H1 (cell line): ENCODE measurements at regions not wholly inside any gene's neighbourhood (a gene's known extent, or its start where the extent isn't known, plus 50 kb on each side); places are given as distances from the start of the nearest gene placed in this dataset.

Experiments
- CTCF ChIA-PET: fragments of 300-600 bp; sonication (Branson Sonifier 250); formaldehyde crosslinking; loops from one replicate; lab custom pipeline; 2021; ENCODE audit not compliant: partially characterized antibody; lab: Charles Lee
- POLR2A ChIA-PET: fragments of 300-600 bp; sonication (Branson Sonifier 250); formaldehyde crosslinking; loops from one replicate; lab custom pipeline; 2021; ENCODE audit warnings: inconsistent platforms; ENCODE audit not compliant: partially characterized antibody; lab: Charles Lee
- DNase-seq, 2 experiments: peaks; one replicate each; pipeline versions ENCODE4 v3.0.0 to v3.0.0-alpha.2; 2010 to 2022; ENCODE audit warnings: low spot score in 2 of 2, low read depth in 1 of 2, mixed read lengths in 1 of 2
- FAIRE-seq: peaks from 2 replicates; lab custom pipeline; 2011; peaks lifted over from hg19 to GRCh38; lab: Jason Lieb, UNC
- H2AFZ ChIP-seq: 2 replicates; pipeline ENCODE4 v1.8.1; 2012; ENCODE audit warnings: low read length, inconsistent platforms
- H2AK5ac ChIP-seq: 2 replicates; pipeline ENCODE4 v1.6.1; 2013; ENCODE audit warnings: low read depth, low read length
- H2BK120ac ChIP-seq: replicated peaks from 2 replicates; pipeline ENCODE3; 2013; ENCODE audit warnings: low read depth, low read length, inconsistent platforms
- H2BK12ac ChIP-seq: 2 replicates; pipeline ENCODE4 v1.6.1; 2013; ENCODE audit warnings: low read depth, low read length
- H2BK15ac ChIP-seq: 2 replicates; pipeline ENCODE4 v1.6.1; 2013; ENCODE audit warnings: low read length
- H2BK20ac ChIP-seq: 2 replicates; pipeline ENCODE4 v1.6.1; 2013; ENCODE audit warnings: low read length
- H2BK5ac ChIP-seq: 2 replicates; pipeline ENCODE4 v1.6.1; 2013; ENCODE audit warnings: low read depth, low read length
- H3K14ac ChIP-seq: 2 replicates; pipeline ENCODE4 v1.6.1; 2013; ENCODE audit warnings: inconsistent platforms; ENCODE audit not compliant: insufficient read length
- H3K18ac ChIP-seq: 2 replicates; pipeline ENCODE4 v1.6.1; 2013; ENCODE audit warnings: low read length; ENCODE audit errors: extremely low read depth
- H3K23ac ChIP-seq: 2 replicates; pipeline ENCODE4 v1.6.1; 2013; ENCODE audit warnings: inconsistent platforms; ENCODE audit not compliant: insufficient read length
- H3K23me2 ChIP-seq: 2 replicates; pipeline ENCODE4 v1.6.1; 2013; ENCODE audit warnings: low read depth, low read length
- H3K27ac ChIP-seq: 2 replicates; pipeline ENCODE4 v1.6.1; 2011; ENCODE audit warnings: low read depth, low read length, inconsistent platforms
- H3K27me3 ChIP-seq, 4 experiments: replicated peaks in 1 of 4; 1 replicate in 1 of 4; 2 replicates in 3 of 4; pipeline versions ENCODE4 v1.6.1 to v1.8.1; 2011 to 2013; ENCODE audit warnings: low read length in 3 of 4, mild to moderate bottlenecking in 3 of 4, inconsistent platforms in 2 of 4, mixed read lengths in 2 of 4, moderate library complexity in 1 of 4; ENCODE audit not compliant: control insufficient read depth in 3 of 4, insufficient read depth in 3 of 4; ENCODE audit errors: extremely low read depth in 1 of 4
- H3K36me3 ChIP-seq, 4 experiments: 2 replicates each; pipeline versions ENCODE4 v1.6.1 to v1.8.1; 2011 to 2013; ENCODE audit warnings: mild to moderate bottlenecking in 4 of 4, low read length in 3 of 4, moderate library complexity in 2 of 4, control low read depth in 1 of 4, inconsistent platforms in 1 of 4; ENCODE audit not compliant: insufficient read depth in 4 of 4, control insufficient read depth in 2 of 4
- H3K4ac ChIP-seq: replicated peaks from 2 replicates; pipeline ENCODE3; 2013; ENCODE audit warnings: low read length, low read depth, mixed read lengths, inconsistent platforms; ENCODE audit not compliant: insufficient read length
- H3K4me1 ChIP-seq, 4 experiments: replicated peaks in 1 of 4; 1 replicate in 1 of 4; 2 replicates in 3 of 4; pipeline versions ENCODE4 v1.6.1 to v1.8.1; 2011 to 2013; ENCODE audit warnings: low read length in 3 of 4, inconsistent platforms in 2 of 4, mixed read lengths in 1 of 4; ENCODE audit not compliant: insufficient read depth in 4 of 4, control insufficient read depth in 3 of 4
- H3K4me2 ChIP-seq, 2 experiments: 2 replicates each; pipeline versions ENCODE4 v1.6.1 to v1.8.1; 2011 to 2013; ENCODE audit warnings: low read depth in 2 of 2, low read length in 2 of 2, control low read depth in 1 of 2, inconsistent platforms in 1 of 2, mild to moderate bottlenecking in 1 of 2; ENCODE audit not compliant: insufficient read depth in 1 of 2
- H3K4me3 ChIP-seq, 4 experiments: fragments of 200-600, 300-600 bp in 1 of 4; sonication (generic), shearing (Covaris generic), sonication (Bioruptor Twin) in 1 of 4; 2 replicates each; pipeline versions ENCODE4 v1.5.1 to v1.8.1; 2011 to 2016; ENCODE audit warnings: low read length in 4 of 4, low read depth in 3 of 4, control low read depth in 2 of 4, inconsistent platforms in 2 of 4, mild to moderate bottlenecking in 2 of 4, mixed read lengths in 1 of 4, moderate library complexity in 1 of 4; ENCODE audit not compliant: insufficient read depth in 2 of 4; ENCODE audit errors: extremely low read depth in 1 of 4
- H3K56ac ChIP-seq: replicated peaks from 2 replicates; pipeline ENCODE3; 2013; ENCODE audit warnings: low read depth, mild to moderate bottlenecking, mixed read lengths, low read length, inconsistent platforms; ENCODE audit not compliant: insufficient read length
- H3K79me1 ChIP-seq: 2 replicates; pipeline ENCODE4 v1.6.1; 2013; ENCODE audit warnings: low read depth, low read length, control low read depth
- H3K79me2 ChIP-seq, 2 experiments: 2 replicates each; pipeline versions ENCODE4 v1.6.1 to v1.8.1; 2012 to 2013; ENCODE audit warnings: low read length in 2 of 2, mild to moderate bottlenecking in 2 of 2, inconsistent platforms in 1 of 2; ENCODE audit not compliant: insufficient read depth in 2 of 2, control insufficient read depth in 1 of 2
- H3K9ac ChIP-seq, 4 experiments: replicated peaks in 1 of 4; 1 replicate in 1 of 4; 2 replicates in 3 of 4; pipeline versions ENCODE4 v1.6.1 to v1.8.1; 2011 to 2013; ENCODE audit warnings: low read depth in 3 of 4, low read length in 3 of 4, control low read depth in 2 of 4, mild to moderate bottlenecking in 2 of 4, moderate library complexity in 2 of 4, inconsistent platforms in 1 of 4; ENCODE audit errors: extremely low read depth in 1 of 4
- H3K9me3 ChIP-seq, 2 experiments: 2 replicates each; pipeline versions ENCODE4 v1.6.1 to v1.8.1; 2012 to 2013; ENCODE audit warnings: mild to moderate bottlenecking in 2 of 2, moderate library complexity in 2 of 2, control low read depth in 1 of 2, inconsistent platforms in 1 of 2, low read depth in 1 of 2, low read length in 1 of 2, mixed read lengths in 1 of 2; ENCODE audit not compliant: insufficient read depth in 2 of 2
- H4K20me1 ChIP-seq, 2 experiments: replicated peaks in 1 of 2; 2 replicates each; pipeline versions ENCODE3 to v1.8.1; 2011 to 2013; ENCODE audit warnings: inconsistent platforms in 2 of 2, low read length in 2 of 2, mild to moderate bottlenecking in 1 of 2; ENCODE audit not compliant: insufficient read depth in 2 of 2, control insufficient read depth in 1 of 2
- H4K5ac ChIP-seq: 2 replicates; pipeline ENCODE4 v1.6.1; 2013; ENCODE audit warnings: low read length, low read depth, mixed read lengths, inconsistent platforms; ENCODE audit not compliant: insufficient read length
- H4K8ac ChIP-seq: 2 replicates; pipeline ENCODE4 v1.8.0; 2013; ENCODE audit warnings: mild to moderate bottlenecking, moderate library complexity, low read length, inconsistent platforms; ENCODE audit not compliant: insufficient read depth; ENCODE audit errors: extremely low read depth
- H4K91ac ChIP-seq: replicated peaks from 2 replicates; pipeline ENCODE3; 2013; ENCODE audit warnings: low read length, mixed read lengths, inconsistent platforms; ENCODE audit not compliant: insufficient read length
- BACH1 ChIP-seq: IDR thresholded peaks from 2 replicates; pipeline ENCODE4 v1.6.1; 2012; ENCODE audit warnings: low read length, improper control_type of control experiment
- CBX8 ChIP-seq: fragments of 300-800, 300-1000 bp; sonication (generic); IDR thresholded peaks from 2 replicates; pipeline ENCODE4 v1.7.1; 2016; ENCODE audit warnings: low read depth, low read length, borderline replicate concordance
- CHD1 ChIP-seq: IDR thresholded peaks from 2 replicates; pipeline ENCODE4 v1.6.1; 2012; ENCODE audit warnings: low read depth, low read length, improper control_type of control experiment
- GABPA ChIP-seq: IDR thresholded peaks from 2 replicates; pipeline ENCODE4 v1.6.1; 2011; ENCODE audit warnings: mild to moderate bottlenecking, low read length, moderate library complexity, borderline replicate concordance; ENCODE audit not compliant: insufficient read depth
- HDAC2 ChIP-seq, 2 experiments: fragments of 300-600 bp in 1 of 2; sonication (generic) in 1 of 2; IDR thresholded peaks; 2 replicates each; pipeline ENCODE4 v1.6.1; 2011 to 2012; ENCODE audit warnings: low read depth in 2 of 2, low read length in 2 of 2, mild to moderate bottlenecking in 2 of 2, moderate library complexity in 2 of 2, borderline replicate concordance in 1 of 2, inconsistent platforms in 1 of 2
- JUND ChIP-seq: IDR thresholded peaks from 2 replicates; pipeline ENCODE4 v1.6.1; 2011; ENCODE audit warnings: mild to moderate bottlenecking, improper control_type of control experiment, low read length
- KDM1A ChIP-seq: fragments of 200-600, 300-600 bp; sonication (generic); IDR thresholded peaks from 2 replicates; pipeline ENCODE4 v1.7.1; 2016; ENCODE audit warnings: mild to moderate bottlenecking, low read length, borderline replicate concordance
- KDM4A ChIP-seq: IDR thresholded peaks from one replicate; pipeline ENCODE4 v1.7.1; 2012; ENCODE audit warnings: low read depth, mild to moderate bottlenecking, moderate library complexity, low read length, inconsistent platforms; ENCODE audit not compliant: severe bottlenecking
- KDM5A ChIP-seq: fragments of 200-600 bp; IDR thresholded peaks from 2 replicates; pipeline ENCODE4 v1.7.1; 2012; ENCODE audit warnings: mild to moderate bottlenecking, low read length, inconsistent platforms, mixed read lengths
- MAFK ChIP-seq: IDR thresholded peaks from 2 replicates; pipeline ENCODE4 v1.6.1; 2012; ENCODE audit warnings: low read depth, mild to moderate bottlenecking, improper control_type of control experiment, low read length
- NANOG ChIP-seq: IDR thresholded peaks from 2 replicates; pipeline ENCODE4 v1.6.1; 2011; ENCODE audit warnings: low read length, low read depth, mild to moderate bottlenecking, inconsistent platforms; ENCODE audit not compliant: insufficient read depth, poor library complexity, severe bottlenecking
- RNF2 ChIP-seq: fragments of 200-900, 300-1000 bp; sonication (generic); IDR thresholded peaks from 2 replicates; pipeline ENCODE4 v1.7.1; 2016; ENCODE audit warnings: borderline replicate concordance, low read depth, mild to moderate bottlenecking, antibody characterized with exemption, low read length; ENCODE audit not compliant: poor library complexity, severe bottlenecking; ENCODE audit errors: missing control alignments
- TCF12 ChIP-seq: IDR thresholded peaks from 2 replicates; pipeline ENCODE4 v1.6.1; 2011; ENCODE audit warnings: low read depth, mild to moderate bottlenecking, low read length
- ZNF274 ChIP-seq: IDR thresholded peaks from 2 replicates; pipeline ENCODE4 v1.7.0; 2012; ENCODE audit warnings: low read length, borderline replicate concordance; ENCODE audit errors: extremely low read depth
- WGBS, 2 experiments: shearing (Covaris generic) in 1 of 2; methylation state at CpG; one replicate each; pipeline versions ENCODE4 v1.1.6 to v1.1.7; 2013 to 2015; ENCODE audit warnings: low lambda C conversion rate in 2 of 2, mixed read lengths in 2 of 2, inconsistent platforms in 1 of 2, low coverage in 1 of 2, missing lambda C conversion rate in 1 of 2; ENCODE audit not compliant: insufficient replicate concordance in 2 of 2, insufficient coverage in 1 of 2, insufficient read length in 1 of 2; ENCODE audit errors: extremely low coverage in 1 of 2, missing lambda C conversion rate in 1 of 2; 5-methylcytosine and 5-hydroxymethylcytosine counted together

DNA sequence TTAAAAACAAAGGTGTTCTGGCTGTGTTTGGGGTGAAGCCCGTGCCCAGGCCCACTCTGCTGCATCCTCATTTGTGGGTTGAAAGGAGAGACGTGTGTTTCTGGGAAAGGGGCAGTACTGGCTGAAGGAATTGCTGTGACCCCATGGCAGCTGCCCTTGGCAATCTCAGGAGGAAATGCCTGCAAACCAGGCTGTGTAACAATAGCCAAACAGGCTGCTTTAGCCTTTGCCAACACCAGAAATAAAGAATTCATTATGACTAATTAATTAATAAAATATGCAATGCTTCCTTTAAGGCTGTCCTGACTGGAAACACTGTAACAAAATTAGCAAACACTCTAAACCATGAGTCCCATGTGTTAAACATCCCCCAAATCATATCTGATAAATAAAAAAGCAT, 53.0 kb upstream of the KRR1 start:
- H3K79me1 ChIP-seq = no peaks in the 10 kb centered on the region
- no peak overlapping the region for H3K23ac ChIP-seq
- no peak overlapping the region for H2BK15ac ChIP-seq
- H3K79me2 ChIP-seq = no peaks in the 10 kb centered on the region
- no peak overlapping the region for H3K18ac ChIP-seq
- WGBS, 2 experiments = 94% methylated on average over 2 of the region's 2 CpGs; no CpG with 5 or more reads in 1 of the 2 experiments
- FAIRE-seq = no peak
- no peak for DNase-seq
- no peak overlapping the region for H3K9ac ChIP-seq
- no peaks in the 10 kb centered on the region for H4K20me1 ChIP-seq
- peaks cover 0 to 4% (median 0%) of the 10 kb centered on the region in 4 experiments; a peak in 1 of 8 replicates for H3K36me3 ChIP-seq
- no peak overlapping the region for H4K91ac ChIP-seq
- no peak overlapping the region for H3K4me2 ChIP-seq
- no peak overlapping the region for H4K5ac ChIP-seq
- no peak overlapping the region for H3K56ac ChIP-seq
- no peak overlapping the region for H2BK5ac ChIP-seq
- H3K23me2 ChIP-seq = no peaks in the 10 kb centered on the region
- H3K4ac ChIP-seq = no peak overlapping the region
- no peak overlapping the region for H3K27ac ChIP-seq
- no peak overlapping the region for H3K14ac ChIP-seq
- no peaks in the 10 kb centered on the region for H3K4me1 ChIP-seq
- H4K8ac ChIP-seq = no peak overlapping the region
- H2BK120ac ChIP-seq = no peak overlapping the region
- no peak overlapping the region for H2BK20ac ChIP-seq
- H3K4me3 ChIP-seq = no peak overlapping the region
- no peak overlapping the region for H2AK5ac ChIP-seq
- no peak overlapping the region for H2BK12ac ChIP-seq
- H3K9me3 ChIP-seq = peaks cover 19 to 21% of the 10 kb centered on the region in 2 experiments
- H2AFZ ChIP-seq = no peak overlapping the region
- ChIA-PET CTCF (interaction anchor here (0.5 to 0.6 kb wide), 2 partner anchors 56 to 361 kb away, joined by 3 read pairs; no protein-coding TSS in a partner anchor), POLR2A (interaction anchor here (0.6 kb wide), 1 partner anchor 144 kb away, joined by 3 read pairs; no protein-coding TSS in a partner anchor)
- peaks cover 0 to 1% (median 0%) of the 10 kb centered on the region in 4 experiments; a peak in 1 of 7 replicates for H3K27me3 ChIP-seq
- no peak for TF ChIP-seq KDM5A
- no peak for TF ChIP-seq BACH1
- TF ChIP-seq KDM1A = no peak
- no peak for TF ChIP-seq KDM4A
- no peak for TF ChIP-seq MAFK
- no peak for TF ChIP-seq GABPA
- no peak for TF ChIP-seq JUND
- no peak for TF ChIP-seq CBX8
- no peak for TF ChIP-seq RNF2
- no peak for TF ChIP-seq CHD1
- no peak for TF ChIP-seq NANOG
- no peak for TF ChIP-seq ZNF274
- no peak for TF ChIP-seq HDAC2 (IDR thresholded peaks at IDR 0.05; ENCODE audit: borderline replicate concordance in 1 of 2, low read depth in 2 of 2, low read length in 2 of 2)
- no peak for TF ChIP-seq TCF12
